ENCODE measurements at regions not wholly inside any gene's neighbourhood (a gene's known extent, or its start where the extent isn't known, plus 50 kb on each side); places are given as distances from the start of the nearest gene placed in this dataset.
"Not testable (repeated sequence)": the region's sequence is repeated elsewhere in the genome, so short reads cannot be mapped to it uniquely, and the experiment has no call there.

DNA sequence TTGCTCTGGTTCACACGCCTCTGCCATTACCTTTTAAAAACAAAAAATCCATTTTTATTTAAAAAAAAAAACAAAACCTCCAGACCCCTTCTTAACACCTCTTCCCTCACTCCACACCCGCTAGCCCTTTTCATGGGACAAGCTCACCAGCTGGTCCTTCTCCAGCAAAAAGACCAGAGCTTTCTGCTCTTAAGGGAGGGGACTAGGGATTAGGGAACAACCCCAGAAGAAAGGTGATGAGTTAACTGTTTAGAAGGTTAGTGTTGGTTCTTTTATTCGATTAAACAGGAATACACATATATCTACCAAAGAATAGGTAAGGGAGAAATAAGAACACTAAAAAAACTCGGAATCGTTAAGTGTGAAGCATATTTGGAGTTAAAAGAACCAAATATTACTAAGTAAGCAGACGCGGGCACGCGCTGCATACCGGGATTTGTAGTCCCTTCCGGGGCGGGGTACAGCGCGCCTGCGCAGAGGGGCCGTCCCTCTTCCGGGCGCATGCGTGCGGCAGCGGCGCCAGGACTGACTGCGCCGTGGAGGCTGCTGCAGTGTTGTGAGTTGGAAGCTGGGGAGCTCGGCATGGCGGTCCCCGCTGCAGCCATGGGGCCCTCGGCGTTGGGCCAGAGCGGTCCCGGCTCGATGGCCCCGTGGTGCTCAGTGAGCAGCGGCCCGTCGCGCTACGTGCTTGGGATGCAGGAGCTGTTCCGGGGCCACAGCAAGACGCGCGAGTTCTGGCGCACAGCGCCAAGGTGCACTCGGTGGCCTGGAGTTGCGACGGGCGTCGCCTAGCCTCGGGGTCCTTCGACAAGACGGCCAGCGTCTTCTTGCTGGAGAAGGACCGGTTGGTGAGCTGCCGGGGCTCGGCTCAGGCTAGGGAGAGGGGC lies 92.6 kb upstream of the FAM153A start:
- TF ChIP-seq, protein P1, sequence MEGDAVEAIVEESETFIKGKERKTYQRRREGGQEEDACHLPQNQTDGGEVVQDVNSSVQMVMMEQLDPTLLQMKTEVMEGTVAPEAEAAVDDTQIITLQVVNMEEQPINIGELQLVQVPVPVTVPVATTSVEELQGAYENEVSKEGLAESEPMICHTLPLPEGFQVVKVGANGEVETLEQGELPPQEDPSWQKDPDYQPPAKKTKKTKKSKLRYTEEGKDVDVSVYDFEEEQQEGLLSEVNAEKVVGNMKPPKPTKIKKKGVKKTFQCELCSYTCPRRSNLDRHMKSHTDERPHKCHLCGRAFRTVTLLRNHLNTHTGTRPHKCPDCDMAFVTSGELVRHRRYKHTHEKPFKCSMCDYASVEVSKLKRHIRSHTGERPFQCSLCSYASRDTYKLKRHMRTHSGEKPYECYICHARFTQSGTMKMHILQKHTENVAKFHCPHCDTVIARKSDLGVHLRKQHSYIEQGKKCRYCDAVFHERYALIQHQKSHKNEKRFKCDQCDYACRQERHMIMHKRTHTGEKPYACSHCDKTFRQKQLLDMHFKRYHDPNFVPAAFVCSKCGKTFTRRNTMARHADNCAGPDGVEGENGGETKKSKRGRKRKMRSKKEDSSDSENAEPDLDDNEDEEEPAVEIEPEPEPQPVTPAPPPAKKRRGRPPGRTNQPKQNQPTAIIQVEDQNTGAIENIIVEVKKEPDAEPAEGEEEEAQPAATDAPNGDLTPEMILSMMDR (conservative IDR thresholded peaks at IDR 0.05 in 1 of 2, IDR thresholded peaks at IDR 0.05 in 1 of 2; ENCODE audit: extremely low read depth in 1 of 2, insufficient read depth in 1 of 2, low read depth in 1 of 2, low read length in 2 of 2) = not testable (repeated sequence)
- not testable (repeated sequence) for TF ChIP-seq EZH2 (IDR thresholded peaks at IDR 0.05; ENCODE audit: borderline replicate concordance, low read length)
